ENCODE measurements at regions not wholly inside any gene's neighbourhood (a gene's known extent, or its start where the extent isn't known, plus 50 kb on each side); places are given as distances from the start of the nearest gene placed in this dataset.
"Not testable (repeated sequence)": the region's sequence is repeated elsewhere in the genome, so short reads cannot be mapped to it uniquely, and the experiment has no call there.

DNA sequence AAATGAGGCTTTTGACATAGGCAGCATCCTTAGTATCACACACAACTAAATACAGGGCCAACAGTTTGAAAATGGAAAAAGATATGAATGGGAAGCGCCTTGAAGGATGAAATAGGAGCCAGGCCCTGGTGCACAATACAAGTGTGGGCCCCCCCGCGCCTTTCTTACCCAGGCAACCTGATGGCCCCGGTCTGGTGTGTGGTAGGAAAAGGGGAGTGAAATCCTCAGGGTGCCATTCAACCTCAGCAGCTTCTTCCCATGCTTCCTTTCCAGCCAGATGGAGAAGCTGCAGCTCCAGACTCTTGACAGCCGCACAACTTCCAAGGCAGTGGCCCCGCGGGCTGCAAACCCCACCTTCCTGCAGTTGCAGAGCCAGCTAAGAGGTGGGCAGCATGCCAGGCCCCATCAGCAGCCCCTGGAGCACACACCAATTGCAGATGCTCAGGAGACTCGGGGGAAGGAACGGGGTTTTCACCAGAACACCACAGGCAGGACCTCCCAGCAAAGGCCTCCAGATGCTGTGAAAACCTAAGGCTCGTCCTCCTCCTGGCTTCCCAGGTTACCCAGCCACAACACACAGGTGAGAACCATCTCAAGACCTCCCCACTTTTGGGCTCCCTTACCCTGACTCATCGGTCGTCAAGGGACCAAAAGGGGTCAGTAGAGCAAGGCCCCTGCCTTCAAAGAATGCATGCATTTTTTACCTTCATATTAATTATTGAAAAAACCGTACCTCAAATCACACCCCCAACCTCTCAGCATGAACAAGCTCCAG is 101.6 kb downstream of the CPN2 start:
- no peak for DNase-seq (ENCODE audit: low read depth)

- DNase-seq (ENCODE audit: low read depth) = peak; percentile 87
Measured at GRCh38 chr3:194250098-194251002, 100.8 kb downstream of the CPN2 start.

DNA sequence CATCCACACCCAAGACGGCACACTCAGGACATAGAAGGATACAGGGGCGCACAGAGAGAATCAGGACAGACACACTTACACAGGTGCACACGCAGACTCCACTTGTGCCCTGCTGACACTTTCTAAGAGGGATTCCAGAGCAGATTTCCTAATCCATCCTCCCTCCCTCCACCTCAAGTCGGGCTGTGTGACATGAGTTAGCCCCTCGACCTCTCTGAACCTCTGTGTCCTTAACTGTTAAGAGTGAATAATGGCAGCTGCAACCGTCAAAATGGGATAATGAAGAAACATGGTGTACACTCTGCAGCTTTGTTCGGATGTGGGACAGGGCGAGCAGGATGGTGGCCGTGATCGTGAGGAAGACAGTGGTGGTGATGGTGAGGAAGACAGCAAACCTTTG is 100.1 kb downstream of the CPN2 start:
- no peak for DNase-seq (ENCODE audit: low read depth)

DNA sequence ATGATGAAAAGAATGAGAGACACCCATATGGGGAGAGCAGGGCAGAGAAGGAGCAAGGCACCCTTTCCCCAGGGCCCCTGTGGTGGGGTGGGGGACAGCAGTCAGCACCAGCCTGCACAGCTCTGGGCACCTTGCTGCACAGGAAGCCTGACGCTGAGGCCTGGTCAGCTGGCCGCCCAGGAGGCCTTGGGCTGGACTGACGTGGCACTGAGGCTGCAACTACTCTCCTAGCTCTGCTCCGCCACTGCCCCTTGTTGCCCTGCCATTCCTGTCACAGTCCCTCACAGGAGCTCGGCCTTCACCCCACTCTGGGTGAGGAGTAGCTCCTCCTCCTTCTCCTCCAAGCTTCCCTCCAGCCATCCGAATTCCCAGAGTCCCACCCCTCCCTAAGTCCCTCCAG is 99.7 kb downstream of the CPN2 start:
- DNase-seq (ENCODE audit: low read depth) = no peak

- no peak for DNase-seq (ENCODE audit: low read depth)
Measured at GRCh38 chr3:194251891-194252560, 99.1 kb downstream of the CPN2 start.

GRCh38 chr3:194253270-194253669 is 97.9 kb downstream of the CPN2 start:
- no peak for DNase-seq (ENCODE audit: low read depth)

- no peak for DNase-seq (ENCODE audit: low read depth)
Measured at GRCh38 chr3:194254040-194254439, 97.1 kb downstream of the CPN2 start.

GRCh38 chr3:194255252-194256039 is 95.7 kb downstream of the CPN2 start:
- no peak for DNase-seq (ENCODE audit: low read depth)

- DNase-seq (ENCODE audit: low read depth) = no peak
Measured at GRCh38 chr3:194256040-194256945, 94.8 kb downstream of the CPN2 start.

DNA sequence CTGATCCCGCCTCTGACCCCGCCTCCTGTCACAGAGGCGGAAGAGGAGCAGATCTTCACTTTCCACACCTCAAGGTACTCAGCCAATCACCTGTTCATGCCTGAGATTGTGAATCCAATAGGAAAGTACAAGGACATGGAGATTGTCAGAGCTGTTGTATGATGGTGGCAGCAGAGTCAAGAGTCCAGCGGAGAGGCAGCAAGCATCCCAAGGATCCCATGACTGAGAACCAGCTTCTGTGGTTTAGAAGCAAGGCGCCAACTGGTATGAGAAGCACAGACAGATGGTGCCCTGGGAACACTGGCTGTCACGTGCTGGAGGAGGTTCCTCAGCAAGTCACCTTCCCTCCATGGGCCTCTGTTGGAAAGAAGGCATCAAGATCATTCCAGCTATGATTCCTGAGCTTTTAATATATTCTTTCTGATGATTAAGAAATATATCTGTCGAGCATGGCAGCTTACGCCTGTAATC is 93.9 kb downstream of the CPN2 start:
- peak; percentile 84 for DNase-seq (ENCODE audit: low read depth)

DNA sequence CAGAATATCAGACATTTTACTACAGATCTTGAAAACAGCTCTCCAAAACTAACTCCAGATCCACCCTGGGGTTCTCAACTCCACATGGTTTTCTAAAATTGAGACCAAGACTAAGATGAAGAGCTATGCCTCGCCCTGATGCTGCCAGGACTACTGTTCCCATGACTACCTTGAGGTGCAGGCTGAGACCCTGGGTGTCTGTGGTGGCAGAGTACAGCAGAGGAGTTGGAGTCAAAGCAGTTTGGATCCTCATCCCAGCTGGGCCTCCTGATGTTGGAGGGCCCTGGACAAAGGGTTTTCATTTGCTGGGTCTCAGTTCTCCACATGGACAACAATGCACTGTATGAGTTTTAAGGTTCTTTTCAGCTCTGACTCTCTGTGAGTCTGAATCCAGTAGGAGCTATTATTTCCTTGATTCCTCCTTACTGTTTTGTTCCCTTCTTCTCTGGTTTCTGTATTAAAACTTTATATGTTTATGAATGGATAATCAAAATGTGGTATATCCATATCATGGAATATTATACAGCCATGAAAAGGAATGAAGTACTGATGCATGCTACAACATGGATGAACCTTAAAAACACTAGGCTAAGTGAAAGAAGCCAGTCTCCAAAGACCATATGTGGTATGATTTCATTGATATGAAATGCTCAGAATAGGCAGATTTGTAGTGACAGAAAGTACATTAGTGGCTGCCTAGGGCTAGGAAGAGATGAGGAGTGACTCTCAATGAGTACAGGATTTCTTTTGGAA is 93.0 kb downstream of the CPN2 start:
- DNase-seq (ENCODE audit: low read depth) = no peak

DNA sequence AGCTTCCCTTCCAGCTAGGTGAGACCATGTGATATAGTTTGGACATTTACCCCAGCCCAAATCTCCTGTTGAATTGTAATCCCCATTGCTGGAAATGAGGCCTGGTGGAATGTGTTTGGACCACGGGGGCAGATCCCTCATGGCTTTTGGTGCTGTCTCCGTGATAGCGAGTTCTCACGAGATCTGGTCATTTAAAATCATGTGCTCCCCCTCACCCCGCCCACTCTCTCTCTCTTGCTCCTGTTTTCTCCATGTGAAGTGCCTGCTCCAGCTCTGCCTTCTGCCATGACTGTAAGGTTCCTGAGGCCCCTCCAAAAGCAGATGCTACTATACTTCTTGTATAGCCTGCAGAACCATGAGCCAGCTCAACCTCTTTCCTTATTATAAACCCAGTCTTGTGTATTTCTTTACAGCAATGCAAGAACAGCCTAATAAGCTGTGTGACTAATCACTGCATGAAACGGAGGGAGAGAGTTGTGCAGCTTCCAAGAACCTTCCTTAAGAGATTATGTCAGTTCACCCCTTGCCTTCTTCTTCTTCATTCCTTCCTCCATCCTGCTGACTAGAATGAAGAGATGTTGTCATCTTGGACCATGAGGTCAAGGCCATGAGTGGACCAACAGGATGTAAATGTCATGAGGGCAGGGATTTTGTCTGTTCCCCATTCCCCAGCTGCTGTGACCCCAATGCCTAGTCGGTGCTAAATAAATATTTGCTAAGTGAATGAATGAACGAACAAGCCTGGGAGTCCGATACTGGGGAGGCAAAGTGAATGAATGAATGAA is 91.0 kb downstream of the CPN2 start:
- DNase-seq (ENCODE audit: low read depth) = no peak

- DNase-seq (ENCODE audit: low read depth) = no peak
Measured at GRCh38 chr3:194261581-194262063, 89.5 kb downstream of the CPN2 start.

DNA sequence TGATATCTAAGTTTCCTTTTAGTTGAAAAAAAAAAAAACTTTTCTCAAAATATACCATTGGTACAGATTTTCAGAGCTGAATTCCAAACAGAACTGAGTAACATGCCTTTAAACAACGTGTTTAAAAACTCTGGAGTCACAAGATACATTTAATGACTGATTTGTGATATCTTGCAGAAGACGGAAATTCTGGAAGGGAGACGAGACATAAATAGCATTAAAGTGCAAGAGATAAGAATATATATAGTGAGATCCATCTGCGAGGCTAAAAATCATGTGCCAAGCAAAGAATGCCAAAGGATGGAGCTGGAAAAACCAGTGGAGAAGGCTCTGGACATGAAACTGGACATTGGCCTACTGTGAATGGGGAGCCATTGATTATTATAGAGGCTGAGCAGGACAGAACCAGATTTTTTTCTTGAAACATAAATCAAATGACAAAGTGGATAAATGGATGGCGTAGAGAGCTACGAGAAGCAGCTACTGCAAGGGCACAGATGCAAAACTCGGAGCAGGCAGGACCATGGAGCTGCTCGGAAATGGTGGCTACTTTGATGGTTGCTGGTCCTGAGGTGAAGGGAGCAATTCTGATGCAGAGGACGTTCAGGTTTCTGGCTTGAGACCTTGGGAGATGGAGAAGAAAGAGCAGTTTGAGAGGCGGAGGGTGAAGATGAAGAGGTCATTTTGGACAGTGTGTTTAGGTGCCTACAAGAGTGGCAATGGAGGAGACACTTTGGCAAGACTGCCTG is 88.8 kb downstream of the CPN2 start:
- no peak for DNase-seq (ENCODE audit: low read depth)

- no peak for DNase-seq (ENCODE audit: low read depth)
Measured at GRCh38 chr3:194262925-194263305, 88.2 kb downstream of the CPN2 start.

DNA sequence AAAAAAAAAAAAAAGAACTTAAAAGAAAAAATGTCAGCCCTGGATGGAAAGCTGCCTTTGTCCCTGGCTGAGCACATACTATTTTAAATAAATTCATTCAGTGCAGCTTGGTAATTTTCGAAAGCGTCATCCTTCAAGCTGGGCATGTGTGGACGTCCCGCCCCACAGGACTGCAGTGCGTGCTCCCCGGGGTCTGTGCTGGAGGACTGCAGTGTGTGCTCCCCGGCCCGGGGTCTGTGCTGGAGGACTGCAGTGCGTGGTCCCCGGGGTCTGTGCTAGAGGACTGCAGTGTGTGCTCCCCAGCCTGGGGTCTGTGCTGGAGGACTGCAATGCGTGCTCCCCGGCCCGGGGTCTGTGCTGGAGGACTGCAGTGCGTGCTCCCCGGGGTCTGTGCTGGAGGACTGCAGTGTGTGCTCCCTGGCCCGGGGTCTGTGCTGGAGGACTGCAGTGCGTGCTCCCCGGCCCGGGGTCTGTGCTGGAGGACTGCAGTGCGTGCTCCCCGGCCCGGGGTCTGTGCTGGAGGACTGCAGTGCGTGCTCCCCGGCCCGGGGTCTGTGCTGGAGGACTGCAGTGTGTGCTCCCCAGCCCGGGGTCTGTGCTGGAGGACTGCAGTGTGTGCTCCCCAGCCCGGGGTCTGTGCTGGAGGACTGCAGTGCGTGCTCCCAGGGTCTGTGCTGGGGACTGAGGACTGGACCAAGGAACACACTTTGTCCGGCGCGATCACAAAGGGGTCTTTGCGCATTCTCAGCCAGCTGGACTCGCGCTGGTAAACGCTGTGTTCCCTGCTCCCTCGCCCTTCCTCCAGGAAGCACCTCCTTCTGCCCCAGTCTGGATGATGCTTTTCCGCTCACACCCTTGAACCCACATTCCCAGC is 86.3 kb downstream of the CPN2 start:
- DNase-seq (ENCODE audit: low read depth) = not testable (repeated sequence)
